GM12878 (cell line): ENCODE measurements at regions not wholly inside any gene's neighbourhood (a gene's known extent, or its start where the extent isn't known, plus 50 kb on each side); places are given as distances from the start of the nearest gene placed in this dataset.

Experiments
- ATAC-seq: fragments of 200-7000 bp; cut with Tn5 transposase; 3 replicates; pipeline ENCODE4 v1.9.1; 2020; ENCODE audit warnings: mild to moderate bottlenecking, moderate library complexity
- BruUV-seq: library from RNA; stranded (reverse); fragments of 400-500 nt; replicated peaks from 2 replicates; lab custom pipeline; 2021; lab: Mats Ljungman, UMichigan
- CTCF ChIA-PET: fragments of 300-600 bp; sonication (Branson Sonifier 250); formaldehyde crosslinking; extraction: SDS; loops from one replicate; lab custom pipeline; 2021; ENCODE audit warnings: inconsistent platforms; lab: Yijun Ruan, JAX
- POLR2A ChIA-PET: fragments of 350-600 bp; formaldehyde crosslinking; extraction: SDS; loops from one replicate; lab custom pipeline; 2021; ENCODE audit warnings: inconsistent platforms; lab: Charles Lee
- RAD21 ChIA-PET: fragments of 300-600 bp; sonication (Branson Sonifier 250); formaldehyde crosslinking; loops from one replicate; lab custom pipeline; 2023; ENCODE audit warnings: antibody characterized with exemption; ENCODE audit not compliant: unreplicated experiment; lab: Charles Lee
- SMC1A ChIA-PET: fragments of 300-600 bp; sonication (Branson Sonifier 250); formaldehyde crosslinking; loops from one replicate; lab custom pipeline; 2023; ENCODE audit not compliant: unreplicated experiment, uncharacterized antibody; lab: Charles Lee
- DNase-seq: peaks from one replicate; pipeline ENCODE4 v3.0.0-alpha.2; 2011; ENCODE audit warnings: low read depth, low spot score
- FAIRE-seq: peaks from 3 replicates; lab custom pipeline; 2011; peaks lifted over from hg19 to GRCh38; lab: Jason Lieb, UNC
- H2AFZ ChIP-seq: 2 replicates; pipeline ENCODE4 v1.6.0; 2011; ENCODE audit warnings: low read depth, low read length, control low read depth; ENCODE audit not compliant: control insufficient read depth
- H3K27ac ChIP-seq: 2 replicates; pipeline ENCODE4 v1.5.1; 2011; ENCODE audit warnings: control low read depth; ENCODE audit not compliant: control insufficient read depth, insufficient read depth
- H3K27me3 ChIP-seq, 2 experiments: replicated peaks in 1 of 2; 2 replicates each; pipeline versions ENCODE4 v1.6.0 to v1.6.1; 2011; ENCODE audit warnings: low read length in 1 of 2; ENCODE audit not compliant: control insufficient read depth in 2 of 2, insufficient read depth in 2 of 2
- H3K36me3 ChIP-seq, 2 experiments: 2 replicates each; pipeline ENCODE4 v1.5.1; 2011; ENCODE audit warnings: low read length in 1 of 2; ENCODE audit not compliant: control insufficient read depth in 2 of 2, insufficient read depth in 2 of 2
- H3K4me1 ChIP-seq: 2 replicates; pipeline ENCODE4 v1.6.1; 2011; ENCODE audit warnings: mild to moderate bottlenecking, low read length, moderate library complexity, mixed read lengths; ENCODE audit not compliant: control insufficient read depth, insufficient read depth
- H3K4me2 ChIP-seq: 2 replicates; pipeline ENCODE4 v1.6.0; 2011; ENCODE audit warnings: control low read depth; ENCODE audit not compliant: control insufficient read depth, insufficient read depth
- H3K4me3 ChIP-seq: fragments of 200-600 bp; sonication (generic); 2 replicates; pipeline ENCODE4 v1.5.1; 2016
- H3K79me2 ChIP-seq: 2 replicates; pipeline ENCODE4 v1.6.0; 2011; ENCODE audit warnings: low read length; ENCODE audit not compliant: control insufficient read depth, insufficient read depth
- H3K9ac ChIP-seq: 2 replicates; pipeline ENCODE4 v1.8.0; 2011; ENCODE audit warnings: low read length, control low read depth, mixed read lengths; ENCODE audit not compliant: control insufficient read depth, insufficient read depth
- H3K9me3 ChIP-seq: replicated peaks from 3 replicates; pipeline ENCODE4 v1.5.1; 2011; ENCODE audit warnings: mild to moderate bottlenecking, low read length; ENCODE audit not compliant: control insufficient read depth, insufficient read depth
- H4K20me1 ChIP-seq: 2 replicates; pipeline ENCODE4 v1.6.0; 2011; ENCODE audit not compliant: control insufficient read depth, insufficient read depth
- CREM ChIP-seq: IDR thresholded peaks from 2 replicates; pipeline ENCODE4 v1.6.1; 2014; ENCODE audit warnings: antibody characterized with exemption, low read depth
- EGR1 ChIP-seq, 2 experiments: IDR thresholded peaks; 1 replicate in 1 of 2; 2 replicates in 1 of 2; pipeline ENCODE4 v1.6.1; 2011 to 2012; ENCODE audit warnings: low read depth in 2 of 2, low read length in 2 of 2, borderline replicate concordance in 1 of 2, mild to moderate bottlenecking in 1 of 2, moderate library complexity in 1 of 2
- EZH2 ChIP-seq: IDR thresholded peaks from 2 replicates; pipeline ENCODE4 v1.6.1; 2012; ENCODE audit warnings: low read depth, mild to moderate bottlenecking, control low read depth, inconsistent platforms, low read length, borderline replicate concordance; ENCODE audit not compliant: control insufficient read depth
- IKZF1 ChIP-seq: fragments of 450-650 bp; conservative IDR thresholded peaks from 2 replicates; pipeline ENCODE4 v1.6.1; 2017; ENCODE audit warnings: antibody characterized with exemption, mild to moderate bottlenecking
- MTA3 ChIP-seq: IDR thresholded peaks from 2 replicates; pipeline ENCODE4 v1.6.1; 2012; ENCODE audit warnings: low read length, inconsistent platforms, borderline replicate concordance
- POLR2AphosphoS2 ChIP-seq: IDR thresholded peaks from 2 replicates; pipeline ENCODE4 v1.6.1; 2011; ENCODE audit warnings: low read depth, mild to moderate bottlenecking, low read length, improper control_type of control experiment, moderate library complexity
- POU2F2 ChIP-seq: IDR thresholded peaks from 3 replicates; pipeline ENCODE4 v1.6.1; 2011; ENCODE audit warnings: low read depth, mild to moderate bottlenecking, low read length, borderline replicate concordance
- ZNF622 ChIP-seq: fragments of 450-650 bp; IDR thresholded peaks from 2 replicates; pipeline ENCODE4 v1.6.1; 2017; ENCODE audit warnings: mild to moderate bottlenecking, inconsistent platforms
- WGBS: methylation state at CpG from one replicate; pipeline ENCODE4 v1.1.6; 2016; ENCODE audit warnings: low lambda C conversion rate; ENCODE audit not compliant: insufficient replicate concordance, insufficient coverage; ENCODE audit errors: missing lambda C conversion rate; 5-methylcytosine and 5-hydroxymethylcytosine counted together
- in situ Hi-C: fragments of 300-500 bp; cut with MboI; formaldehyde crosslinking; loops from 9 replicates; pipeline ENCODE4 v1.14.3; 2018; ENCODE audit warnings: mixed read lengths
- intact Hi-C: fragments of 100-400 bp; cut with micrococcal nuclease; formaldehyde crosslinking; loops from one replicate; pipeline ENCODE4 v1.14.2; 2022; ENCODE audit not compliant: unreplicated experiment
- TF ChIP-seq, protein P1 (sequence below): fragments of 450-650 bp; IDR thresholded peaks from 2 replicates; pipeline ENCODE4 v1.6.1; 2016; ENCODE audit warnings: mild to moderate bottlenecking
- TF ChIP-seq, protein P2 (sequence below): fragments of 450-650 bp; conservative IDR thresholded peaks from 2 replicates; pipeline ENCODE4 v1.6.1; 2017; ENCODE audit warnings: mild to moderate bottlenecking, moderate library complexity
- TF ChIP-seq, protein P3 (sequence below): IDR thresholded peaks from 2 replicates; pipeline ENCODE4 v1.6.1; 2011; ENCODE audit warnings: borderline replicate concordance, low read depth, mild to moderate bottlenecking, moderate library complexity, low read length; ENCODE audit not compliant: insufficient read depth, poor library complexity, severe bottlenecking

DNA sequence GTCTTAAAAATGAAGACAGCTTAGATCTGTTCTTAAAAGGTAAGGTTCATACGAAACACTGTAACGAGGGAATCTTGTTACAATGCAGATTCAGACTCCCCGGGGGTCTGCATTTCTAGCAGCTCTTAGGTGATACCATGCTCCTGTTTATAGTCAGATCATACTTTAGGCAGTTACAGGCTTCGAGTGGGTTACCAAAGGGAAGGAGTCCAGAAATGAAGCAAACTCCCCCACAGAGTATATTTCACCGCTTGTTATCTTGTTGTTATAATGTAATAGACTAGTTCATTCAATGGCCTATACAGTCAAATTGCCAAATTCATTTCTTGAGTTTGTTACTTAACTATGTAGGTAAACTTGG lies 601.1 kb downstream of the USP25 start:
- ChIA-PET CTCF (interaction anchor here (1.1 to 2.8 kb wide), 9 partner anchors 9 to 422 kb away, joined by 3 to 10 read pairs (median 4); no protein-coding TSS in a partner anchor), RAD21 (interaction anchor here (1.4 kb wide), 1 partner anchor 137 kb away, joined by 3 read pairs; no protein-coding TSS in a partner anchor), POLR2A (no interaction called here), SMC1A (interaction anchor here (0.7 to 2.4 kb wide), 4 partner anchors 19 to 689 kb away, joined by 3 to 5 read pairs (median 4); no protein-coding TSS in a partner anchor)
- BruUV-seq: no TSS peak
- DNase-seq: no peak
- Histone ChIP-seq H3K79me2 (no peaks in the 10 kb centered on the region), H3K4me3 (no peak overlapping the region), H3K27me3 (no peaks in the 10 kb centered on the region), H3K36me3 (no peaks in the 10 kb centered on the region), H3K4me1 (no peaks in the 10 kb centered on the region), H3K27ac (no peak overlapping the region), H3K4me2 (no peak overlapping the region), H4K20me1 (no peaks in the 10 kb centered on the region), H3K9ac (no peak overlapping the region), H2AFZ (no peak overlapping the region), H3K9me3 (no peaks in the 10 kb centered on the region)
- in situ Hi-C loops: no loop called here
- TF ChIP-seq EGR1 (IDR thresholded peaks at IDR 0.05; ENCODE audit: borderline replicate concordance in 1 of 2, low read depth in 2 of 2, low read length in 2 of 2): no peak
- TF ChIP-seq CREM: no peak
- TF ChIP-seq MTA3: no peak
- TF ChIP-seq POU2F2: no peak
- no peak for TF ChIP-seq IKZF1
- TF ChIP-seq, protein P1, sequence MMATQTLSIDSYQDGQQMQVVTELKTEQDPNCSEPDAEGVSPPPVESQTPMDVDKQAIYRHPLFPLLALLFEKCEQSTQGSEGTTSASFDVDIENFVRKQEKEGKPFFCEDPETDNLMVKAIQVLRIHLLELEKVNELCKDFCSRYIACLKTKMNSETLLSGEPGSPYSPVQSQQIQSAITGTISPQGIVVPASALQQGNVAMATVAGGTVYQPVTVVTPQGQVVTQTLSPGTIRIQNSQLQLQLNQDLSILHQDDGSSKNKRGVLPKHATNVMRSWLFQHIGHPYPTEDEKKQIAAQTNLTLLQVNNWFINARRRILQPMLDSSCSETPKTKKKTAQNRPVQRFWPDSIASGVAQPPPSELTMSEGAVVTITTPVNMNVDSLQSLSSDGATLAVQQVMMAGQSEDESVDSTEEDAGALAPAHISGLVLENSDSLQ: no peak
- TF ChIP-seq POLR2AphosphoS2: no peak
- no peak for TF ChIP-seq ZNF622
- no peak for TF ChIP-seq EZH2
- TF ChIP-seq, protein P2, sequence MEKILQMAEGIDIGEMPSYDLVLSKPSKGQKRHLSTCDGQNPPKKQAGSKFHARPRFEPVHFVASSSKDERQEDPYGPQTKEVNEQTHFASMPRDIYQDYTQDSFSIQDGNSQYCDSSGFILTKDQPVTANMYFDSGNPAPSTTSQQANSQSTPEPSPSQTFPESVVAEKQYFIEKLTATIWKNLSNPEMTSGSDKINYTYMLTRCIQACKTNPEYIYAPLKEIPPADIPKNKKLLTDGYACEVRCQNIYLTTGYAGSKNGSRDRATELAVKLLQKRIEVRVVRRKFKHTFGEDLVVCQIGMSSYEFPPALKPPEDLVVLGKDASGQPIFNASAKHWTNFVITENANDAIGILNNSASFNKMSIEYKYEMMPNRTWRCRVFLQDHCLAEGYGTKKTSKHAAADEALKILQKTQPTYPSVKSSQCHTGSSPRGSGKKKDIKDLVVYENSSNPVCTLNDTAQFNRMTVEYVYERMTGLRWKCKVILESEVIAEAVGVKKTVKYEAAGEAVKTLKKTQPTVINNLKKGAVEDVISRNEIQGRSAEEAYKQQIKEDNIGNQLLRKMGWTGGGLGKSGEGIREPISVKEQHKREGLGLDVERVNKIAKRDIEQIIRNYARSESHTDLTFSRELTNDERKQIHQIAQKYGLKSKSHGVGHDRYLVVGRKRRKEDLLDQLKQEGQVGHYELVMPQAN: no peak
- TF ChIP-seq, protein P3, sequence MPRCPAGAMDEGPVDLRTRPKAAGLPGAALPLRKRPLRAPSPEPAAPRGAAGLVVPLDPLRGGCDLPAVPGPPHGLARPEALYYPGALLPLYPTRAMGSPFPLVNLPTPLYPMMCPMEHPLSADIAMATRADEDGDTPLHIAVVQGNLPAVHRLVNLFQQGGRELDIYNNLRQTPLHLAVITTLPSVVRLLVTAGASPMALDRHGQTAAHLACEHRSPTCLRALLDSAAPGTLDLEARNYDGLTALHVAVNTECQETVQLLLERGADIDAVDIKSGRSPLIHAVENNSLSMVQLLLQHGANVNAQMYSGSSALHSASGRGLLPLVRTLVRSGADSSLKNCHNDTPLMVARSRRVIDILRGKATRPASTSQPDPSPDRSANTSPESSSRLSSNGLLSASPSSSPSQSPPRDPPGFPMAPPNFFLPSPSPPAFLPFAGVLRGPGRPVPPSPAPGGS: no peak
- ATAC-seq: no peak
- WGBS: 36% methylated on average over 5 of the region's 5 CpGs
- no peak for FAIRE-seq
- intact Hi-C loops: loop anchor here (1.0 to 10.0 kb wide), 2 partner anchors 249 to 436 kb away; no protein-coding TSS in a partner anchor
